ENCODE measurements at regions not wholly inside any gene's neighbourhood (a gene's known extent, or its start where the extent isn't known, plus 50 kb on each side); places are given as distances from the start of the nearest gene placed in this dataset.
A peak's percentile ranks its signal among the peaks of the same experiment; 100 is the strongest.
"Not testable (repeated sequence)": the region's sequence is repeated elsewhere in the genome, so short reads cannot be mapped to it uniquely, and the experiment has no call there.

- no peak overlapping the region for H3K4me3 ChIP-seq (ENCODE audit: low read length)
- TF ChIP-seq CTCF (conservative IDR thresholded peaks at IDR 0.05; ENCODE audit: low read length), result no peak
- DNase-seq (ENCODE audit: low read depth), result no peak
Measured at GRCh38 chr7:26987338-26987737, 108.5 kb downstream of the HOXA1 start.

- DNase-seq (ENCODE audit: low read depth), result no peak
- TF ChIP-seq CTCF (conservative IDR thresholded peaks at IDR 0.05; ENCODE audit: low read length), result no peak
- no peak overlapping the region for H3K4me3 ChIP-seq (ENCODE audit: low read length)
Measured at GRCh38 chr7:26978146-26978545, 113.8 kb upstream of the SKAP2 start.

GRCh38 chr7:26976840-26977239 lies 112.5 kb upstream of the SKAP2 start:
- no peak for DNase-seq (ENCODE audit: low read depth)
- no peak overlapping the region for H3K4me3 ChIP-seq (ENCODE audit: low read length)
- TF ChIP-seq CTCF (conservative IDR thresholded peaks at IDR 0.05; ENCODE audit: low read length), result no peak

GRCh38 chr7:26971924-26972323 lies 107.5 kb upstream of the SKAP2 start:
- not testable (repeated sequence) for DNase-seq (ENCODE audit: low read depth); H3K4me3 ChIP-seq (ENCODE audit: low read length)

- no peak for DNase-seq (ENCODE audit: low read depth)
- TF ChIP-seq CTCF (conservative IDR thresholded peaks at IDR 0.05; ENCODE audit: low read length), result no peak
- no peak overlapping the region for H3K4me3 ChIP-seq (ENCODE audit: low read length)
Measured at GRCh38 chr7:26965724-26966123, 101.3 kb upstream of the SKAP2 start.

GRCh38 chr7:26964156-26964808 lies 99.9 kb upstream of the SKAP2 start:
- no peak overlapping the region for H3K4me3 ChIP-seq (ENCODE audit: low read length)
- DNase-seq (ENCODE audit: low read depth), result no peak
- no peak for TF ChIP-seq CTCF (conservative IDR thresholded peaks at IDR 0.05; ENCODE audit: low read length)

GRCh38 chr7:26959290-26959689 lies 94.9 kb upstream of the SKAP2 start:
- no peak for TF ChIP-seq CTCF (conservative IDR thresholded peaks at IDR 0.05; ENCODE audit: low read length)
- no peak overlapping the region for H3K4me3 ChIP-seq (ENCODE audit: low read length)
- DNase-seq (ENCODE audit: low read depth), result no peak

GRCh38 chr7:26958834-26959233 lies 94.4 kb upstream of the SKAP2 start:
- H3K4me3 ChIP-seq (ENCODE audit: low read length), result no peak overlapping the region
- TF ChIP-seq CTCF (conservative IDR thresholded peaks at IDR 0.05; ENCODE audit: low read length), result no peak
- DNase-seq (ENCODE audit: low read depth), result peak; percentile 54

Data from AG10803 (cell line).